Natural killer cell (primary cell): ENCODE measurements at regions not wholly inside any gene's neighbourhood (a gene's known extent, or its start where the extent isn't known, plus 50 kb on each side); places are given as distances from the start of the nearest gene placed in this dataset.

ENCODE experiments used
- ATAC-seq, 3 donors: fragments of 150-1000 bp in 2 of 3; fragments of 200-7000 bp in 1 of 3; cut with Tn5 transposase; 1 replicate in 1 of 3; 2 replicates in 2 of 3; pipeline ENCODE4 v1.10.0; 2021; ENCODE audit warnings: mild to moderate bottlenecking in 2 of 3, moderate library complexity in 2 of 3
- DNase-seq, 2 donors: peaks; one replicate each; pipeline versions ENCODE4 v3.0.0 to v3.0.0-alpha.2; 2013 to 2021; ENCODE audit warnings: mixed read lengths in 1 of 2
- H3K27ac ChIP-seq: one replicate; pipeline ENCODE4 v1.5.1; 2013; ENCODE audit warnings: mild to moderate bottlenecking, low read length
- H3K27me3 ChIP-seq: one replicate; pipeline ENCODE4 v1.6.1; 2013; ENCODE audit warnings: low read length; ENCODE audit not compliant: control insufficient read depth, insufficient read depth
- H3K36me3 ChIP-seq: one replicate; pipeline ENCODE4 v1.6.1; 2013; ENCODE audit warnings: low read length; ENCODE audit not compliant: control insufficient read depth, insufficient read depth
- H3K4me1 ChIP-seq: one replicate; pipeline ENCODE4 v1.6.1; 2013; ENCODE audit warnings: low read length; ENCODE audit not compliant: control insufficient read depth, insufficient read depth
- H3K4me3 ChIP-seq: one replicate; pipeline ENCODE4 v1.5.1; 2013; ENCODE audit warnings: low read length
- H3K9me3 ChIP-seq: one replicate; pipeline ENCODE4 v1.6.1; 2013; ENCODE audit warnings: low read length; ENCODE audit not compliant: control insufficient read depth, insufficient read depth
- H3K27ac Mint-ChIP-seq, 2 donors: one replicate each; pipeline ENCODE4 v1.8.0; 2022; ENCODE audit warnings: mild to moderate bottlenecking in 2 of 2, mixed read lengths in 2 of 2, moderate library complexity in 1 of 2
- H3K27me3 Mint-ChIP-seq, 2 donors: one replicate each; pipeline ENCODE4 v1.8.0; 2022; ENCODE audit warnings: low read depth in 2 of 2, mixed read lengths in 2 of 2
- H3K36me3 Mint-ChIP-seq: one replicate; pipeline ENCODE4 v1.8.0; 2022; ENCODE audit warnings: mixed read lengths
- H3K4me1 Mint-ChIP-seq, 2 donors: one replicate each; pipeline ENCODE4 v1.8.0; 2022; ENCODE audit warnings: mixed read lengths in 2 of 2
- H3K4me3 Mint-ChIP-seq: one replicate; pipeline ENCODE4 v1.8.0; 2022; ENCODE audit warnings: mild to moderate bottlenecking, moderate library complexity, mixed read lengths
- H3K9me3 Mint-ChIP-seq, 2 donors: one replicate each; pipeline ENCODE4 v1.8.0; 2022; ENCODE audit warnings: mixed read lengths in 2 of 2
- CTCF ChIP-seq: fragments of 200-600 bp; IDR thresholded peaks from one replicate; pipeline ENCODE4 v1.8.0; 2022; ENCODE audit warnings: antibody characterized with exemption
- WGBS: methylation state at CpG from one replicate; pipeline ENCODE4 v1.1.7; 2013; ENCODE audit warnings: missing lambda C conversion rate; ENCODE audit not compliant: insufficient coverage; 5-methylcytosine and 5-hydroxymethylcytosine counted together
- intact Hi-C: fragments of 100-400 bp; cut with micrococcal nuclease; formaldehyde crosslinking; loops from one replicate; pipeline ENCODE4 v1.14.2; 2022

- TF ChIP-seq CTCF = no peak
- Mint-ChIP-seq H3K4me1 (peaks cover 0 to 6% of the 10 kb centered on the region in 2 donors), H3K36me3 (no peaks in the 10 kb centered on the region), H3K4me3 (no peak overlapping the region), H3K9me3 (no peaks in the 10 kb centered on the region), H3K27me3 (peaks cover 6 to 8% of the 10 kb centered on the region in 2 donors), H3K27ac (no peak overlapping the region)
- Histone ChIP-seq H3K27ac (no peak overlapping the region), H3K27me3 (no peaks in the 10 kb centered on the region), H3K4me3 (no peak overlapping the region), H3K4me1 (no peaks in the 10 kb centered on the region), H3K9me3 (no peaks in the 10 kb centered on the region), H3K36me3 (no peaks in the 10 kb centered on the region)
- no peak for DNase-seq
- ATAC-seq = no peak
- intact Hi-C loops = no loop called here
- 100% methylated on average over 1 of the region's 4 CpGs for WGBS
These were observed 67.5 kb downstream of the MAP10 start for GRCh38 chr1:232872738-232873137.

- Mint-ChIP-seq H3K4me3 (no peak overlapping the region), H3K9me3 (no peaks in the 10 kb centered on the region), H3K36me3 (no peaks in the 10 kb centered on the region), H3K4me1 (peaks cover 0 to 6% of the 10 kb centered on the region in 2 donors), H3K27me3 (peaks cover 7 to 8% of the 10 kb centered on the region in 2 donors), H3K27ac (no peak overlapping the region)
- ATAC-seq (no peak), DNase-seq (no peak)
- Histone ChIP-seq H3K27me3 (no peaks in the 10 kb centered on the region), H3K36me3 (no peaks in the 10 kb centered on the region), H3K4me1 (no peaks in the 10 kb centered on the region), H3K9me3 (no peaks in the 10 kb centered on the region), H3K4me3 (no peak overlapping the region), H3K27ac (no peak overlapping the region)
- intact Hi-C loops = no loop called here
- WGBS = 93% methylated on average over 4 of the region's 5 CpGs
- TF ChIP-seq CTCF = no peak
These were observed 68.2 kb downstream of the MAP10 start for GRCh38 chr1:232873412-232873811.

- intact Hi-C loops = no loop called here
- Histone ChIP-seq H3K9me3 (no peaks in the 10 kb centered on the region), H3K27ac (no peak overlapping the region), H3K27me3 (no peaks in the 10 kb centered on the region), H3K36me3 (no peaks in the 10 kb centered on the region), H3K4me3 (no peak overlapping the region), H3K4me1 (no peaks in the 10 kb centered on the region)
- no peak for TF ChIP-seq CTCF
- H3K9me3 Mint-ChIP-seq = no peaks in the 10 kb centered on the region
- peaks cover 4 to 6% of the 10 kb centered on the region in 2 donors for H3K27me3 Mint-ChIP-seq
- H3K27ac Mint-ChIP-seq = no peak overlapping the region
- no peaks in the 10 kb centered on the region for H3K36me3 Mint-ChIP-seq
- peaks cover 0 to 6% of the 10 kb centered on the region in 2 donors for H3K4me1 Mint-ChIP-seq
- no peak overlapping the region for H3K4me3 Mint-ChIP-seq
- DNase-seq = no peak
- no peak for ATAC-seq
- WGBS = 91% methylated on average over 7 of the region's 7 CpGs
These were observed 68.7 kb downstream of the MAP10 start for GRCh38 chr1:232873931-232874330.

GRCh38 chr1:232875536-232875935, 70.3 kb downstream of the MAP10 start:
- Histone ChIP-seq H3K9me3 (no peaks in the 10 kb centered on the region), H3K36me3 (no peaks in the 10 kb centered on the region), H3K4me1 (no peaks in the 10 kb centered on the region), H3K4me3 (no peak overlapping the region), H3K27ac (no peak overlapping the region), H3K27me3 (no peaks in the 10 kb centered on the region)
- TF ChIP-seq CTCF = no peak
- Mint-ChIP-seq H3K27ac (no peak overlapping the region), H3K27me3 (peaks cover 0 to 4% of the 10 kb centered on the region in 2 donors), H3K9me3 (no peaks in the 10 kb centered on the region), H3K4me3 (no peak overlapping the region), H3K36me3 (no peaks in the 10 kb centered on the region), H3K4me1 (peaks cover 0 to 3% of the 10 kb centered on the region in 2 donors)
- WGBS = 89% methylated on average over 5 of the region's 5 CpGs
- intact Hi-C loops = no loop called here
- ATAC-seq (no peak), DNase-seq (no peak)
